ENCODE measurements at regions not wholly inside any gene's neighbourhood (a gene's known extent, or its start where the extent isn't known, plus 50 kb on each side); places are given as distances from the start of the nearest gene placed in this dataset.

GRCh38 chr11:71151561-71151960 lies 100.8 kb downstream of the SHANK2 start (continued):
- TF ChIP-seq YY1 (IDR thresholded peaks at IDR 0.05) (no peak), FOXA1 (IDR thresholded peaks at IDR 0.05) (no peak), RAD21 (IDR thresholded peaks at IDR 0.05) (no peak), FOXA2 (IDR thresholded peaks at IDR 0.05) (no peak), HNF4A (conservative IDR thresholded peaks at IDR 0.05) (no peak), TAF1 (conservative IDR thresholded peaks at IDR 0.05) (no peak), SP1 (IDR thresholded peaks at IDR 0.05) (no peak)

GRCh38 chr11:71150859-71151258 lies 101.5 kb downstream of the SHANK2 start:
- DNase-seq (ENCODE audit: low spot score), result no peak
- Histone ChIP-seq H3K4me3 (ENCODE audit: low read depth in 1 of 3, low read length in 3 of 3) (no peak overlapping the region), H3K36me3 (ENCODE audit: control insufficient read depth in 4 of 4, insufficient read depth in 3 of 4, low read depth in 1 of 4, low read length in 3 of 4) (peaks cover 0 to 6% (median 2%) of the 10 kb centered on the region in 4 donors), H3K4me1 (ENCODE audit: control insufficient read depth in 4 of 4, insufficient read depth in 4 of 4, low read length in 3 of 4) (peaks cover 5 to 31% (median 21%) of the 10 kb centered on the region in 4 donors), H3K27ac (ENCODE audit: low read depth in 1 of 2, low read length in 2 of 2) (no peak overlapping the region), H3K9ac (ENCODE audit: low read depth in 1 of 2, low read length in 2 of 2) (no peak overlapping the region), H3K27me3 (ENCODE audit: control insufficient read depth in 4 of 4, insufficient read depth in 4 of 4, low read length in 3 of 4) (no peaks in the 10 kb centered on the region), H3K9me3 (ENCODE audit: control insufficient read depth in 4 of 4, low read length in 3 of 4) (no peaks in the 10 kb centered on the region)
- 95% methylated on average over 8 of the region's 8 CpGs for WGBS
- TF ChIP-seq GABPA (IDR thresholded peaks at IDR 0.05 in 1 of 2, conservative IDR thresholded peaks at IDR 0.05 in 1 of 2) (no peak), HNF4G (IDR thresholded peaks at IDR 0.05) (no peak), HNF4A (conservative IDR thresholded peaks at IDR 0.05) (no peak)
- TF ChIP-seq, protein P1, sequence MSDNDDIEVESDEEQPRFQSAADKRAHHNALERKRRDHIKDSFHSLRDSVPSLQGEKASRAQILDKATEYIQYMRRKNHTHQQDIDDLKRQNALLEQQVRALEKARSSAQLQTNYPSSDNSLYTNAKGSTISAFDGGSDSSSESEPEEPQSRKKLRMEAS (IDR thresholded peaks at IDR 0.05), result no peak

GRCh38 chr11:71148716-71149115 lies 103.7 kb downstream of the SHANK2 start:
- H3K9ac ChIP-seq (ENCODE audit: low read depth in 1 of 2, low read length in 2 of 2), result no peak overlapping the region
- 86% methylated on average over 8 of the region's 8 CpGs for WGBS
- no peak for DNase-seq (ENCODE audit: low spot score)
- no peak overlapping the region for H3K4me3 ChIP-seq (ENCODE audit: low read depth in 1 of 3, low read length in 3 of 3)
- peaks cover 2 to 24% (median 13%) of the 10 kb centered on the region in 4 donors for H3K4me1 ChIP-seq (ENCODE audit: control insufficient read depth in 4 of 4, insufficient read depth in 4 of 4, low read length in 3 of 4)
- H3K36me3 ChIP-seq (ENCODE audit: control insufficient read depth in 4 of 4, insufficient read depth in 3 of 4, low read depth in 1 of 4, low read length in 3 of 4), result peaks cover 0 to 6% (median 2%) of the 10 kb centered on the region in 4 donors
- TF ChIP-seq, protein P1 (IDR thresholded peaks at IDR 0.05), result no peak
- TF ChIP-seq HNF4G (IDR thresholded peaks at IDR 0.05), result no peak
- TF ChIP-seq CTCF (IDR thresholded peaks at IDR 0.05; ENCODE audit: low read depth, low read length, missing input control), result no peak
- TF ChIP-seq, protein P2, sequence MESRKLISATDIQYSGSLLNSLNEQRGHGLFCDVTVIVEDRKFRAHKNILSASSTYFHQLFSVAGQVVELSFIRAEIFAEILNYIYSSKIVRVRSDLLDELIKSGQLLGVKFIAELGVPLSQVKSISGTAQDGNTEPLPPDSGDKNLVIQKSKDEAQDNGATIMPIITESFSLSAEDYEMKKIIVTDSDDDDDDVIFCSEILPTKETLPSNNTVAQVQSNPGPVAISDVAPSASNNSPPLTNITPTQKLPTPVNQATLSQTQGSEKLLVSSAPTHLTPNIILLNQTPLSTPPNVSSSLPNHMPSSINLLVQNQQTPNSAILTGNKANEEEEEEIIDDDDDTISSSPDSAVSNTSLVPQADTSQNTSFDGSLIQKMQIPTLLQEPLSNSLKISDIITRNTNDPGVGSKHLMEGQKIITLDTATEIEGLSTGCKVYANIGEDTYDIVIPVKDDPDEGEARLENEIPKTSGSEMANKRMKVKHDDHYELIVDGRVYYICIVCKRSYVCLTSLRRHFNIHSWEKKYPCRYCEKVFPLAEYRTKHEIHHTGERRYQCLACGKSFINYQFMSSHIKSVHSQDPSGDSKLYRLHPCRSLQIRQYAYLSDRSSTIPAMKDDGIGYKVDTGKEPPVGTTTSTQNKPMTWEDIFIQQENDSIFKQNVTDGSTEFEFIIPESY (IDR thresholded peaks at IDR 0.05), result no peak
- no peak for TF ChIP-seq SP1 (IDR thresholded peaks at IDR 0.05)
- TF ChIP-seq RXRA (IDR thresholded peaks at IDR 0.05), result no peak
- no peak overlapping the region for H3K27ac ChIP-seq (ENCODE audit: low read depth in 1 of 2, low read length in 2 of 2)
- H3K9me3 ChIP-seq (ENCODE audit: control insufficient read depth in 4 of 4, low read length in 3 of 4), result no peaks in the 10 kb centered on the region
- no peaks in the 10 kb centered on the region for H3K27me3 ChIP-seq (ENCODE audit: control insufficient read depth in 4 of 4, insufficient read depth in 4 of 4, low read length in 3 of 4)

Measured in liver (tissue), 8 donors.